ENCODE measurements at regions not wholly inside any gene's neighbourhood (a gene's known extent, or its start where the extent isn't known, plus 50 kb on each side); places are given as distances from the start of the nearest gene placed in this dataset.

DNA sequence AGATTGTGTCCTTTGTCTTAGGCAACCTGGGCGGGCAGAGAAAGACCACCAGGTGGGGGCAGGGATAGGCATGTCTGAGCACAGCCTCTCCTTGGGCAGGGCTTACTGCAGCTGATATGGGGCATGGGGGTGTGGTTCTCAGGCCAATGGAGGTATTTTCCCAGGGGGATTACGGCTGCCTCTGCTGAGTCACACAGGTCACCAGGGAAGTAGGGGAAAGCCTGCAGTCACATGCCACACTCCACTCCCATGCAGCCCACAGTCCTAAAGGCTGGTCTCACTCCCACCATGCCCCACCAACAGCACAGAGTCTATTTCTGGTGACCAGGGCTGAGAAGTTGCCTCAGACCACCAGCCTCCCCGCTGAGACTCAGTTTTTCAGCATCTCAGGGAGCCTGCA lies 466.4 kb downstream of the DIPK2A start:
- DNase-seq (ENCODE audit: extremely low spot score) = no peak
- TF ChIP-seq FOXK2 (IDR thresholded peaks at IDR 0.05) = no peak
- TF ChIP-seq TARDBP (IDR thresholded peaks at IDR 0.05) = no peak
- no peak for TF ChIP-seq ARNT (IDR thresholded peaks at IDR 0.05)
- TF ChIP-seq BHLHE40 (IDR thresholded peaks at IDR 0.05; ENCODE audit: borderline replicate concordance) = no peak
- TF ChIP-seq FOXM1 (IDR thresholded peaks at IDR 0.05; ENCODE audit: borderline replicate concordance) = no peak
- no peak for TF ChIP-seq ZNF384 (IDR thresholded peaks at IDR 0.05)
- TF ChIP-seq LEF1 (IDR thresholded peaks at IDR 0.05; ENCODE audit: borderline replicate concordance) = no peak
- TF ChIP-seq SUZ12 (IDR thresholded peaks at IDR 0.05) = no peak
- no peak for TF ChIP-seq HDGF (IDR thresholded peaks at IDR 0.05; ENCODE audit: borderline replicate concordance)
- POLR2A ChIA-PET = no interaction called here
- CTCF ChIA-PET = no interaction called here

DNA sequence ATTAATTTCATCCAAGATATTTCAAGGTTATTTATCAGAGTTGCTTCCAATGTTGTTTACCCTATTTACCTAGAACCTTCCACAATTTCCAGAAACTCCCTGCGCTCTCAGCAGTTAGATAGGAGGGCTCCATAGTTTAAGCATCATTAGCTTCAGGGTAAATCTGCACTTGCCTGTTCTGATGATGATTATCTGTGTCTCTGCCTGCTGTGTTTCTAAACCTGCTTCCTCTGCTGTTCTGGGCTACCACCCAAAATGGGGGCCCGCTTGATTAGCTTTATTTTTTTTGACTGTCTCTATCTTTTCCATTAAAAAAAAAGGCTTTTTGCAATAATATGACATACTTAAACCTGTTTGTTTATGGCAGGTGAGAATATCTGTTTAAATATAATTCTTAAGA lies 472.4 kb downstream of the DIPK2A start:
- ChIA-PET POLR2A (no interaction called here), CTCF (no interaction called here)
- TF ChIP-seq HDGF (IDR thresholded peaks at IDR 0.05; ENCODE audit: borderline replicate concordance) (no peak), LEF1 (IDR thresholded peaks at IDR 0.05; ENCODE audit: borderline replicate concordance) (no peak), FOXM1 (IDR thresholded peaks at IDR 0.05; ENCODE audit: borderline replicate concordance) (no peak), ELF4 (IDR thresholded peaks at IDR 0.05) (no peak), SUZ12 (IDR thresholded peaks at IDR 0.05) (no peak), FOXA1 (IDR thresholded peaks at IDR 0.05) (no peak), CTBP1 (IDR thresholded peaks at IDR 0.05; ENCODE audit: borderline replicate concordance) (no peak), ARNT (IDR thresholded peaks at IDR 0.05) (no peak), ZNF384 (IDR thresholded peaks at IDR 0.05) (no peak), BHLHE40 (IDR thresholded peaks at IDR 0.05; ENCODE audit: borderline replicate concordance) (no peak), L3MBTL2 (conservative IDR thresholded peaks at IDR 0.05) (no peak), FOXK2 (IDR thresholded peaks at IDR 0.05) (no peak), SP1 (IDR thresholded peaks at IDR 0.05) (no peak), NFRKB (IDR thresholded peaks at IDR 0.05) (no peak), TARDBP (IDR thresholded peaks at IDR 0.05) (no peak)
- TF ChIP-seq, protein P1, sequence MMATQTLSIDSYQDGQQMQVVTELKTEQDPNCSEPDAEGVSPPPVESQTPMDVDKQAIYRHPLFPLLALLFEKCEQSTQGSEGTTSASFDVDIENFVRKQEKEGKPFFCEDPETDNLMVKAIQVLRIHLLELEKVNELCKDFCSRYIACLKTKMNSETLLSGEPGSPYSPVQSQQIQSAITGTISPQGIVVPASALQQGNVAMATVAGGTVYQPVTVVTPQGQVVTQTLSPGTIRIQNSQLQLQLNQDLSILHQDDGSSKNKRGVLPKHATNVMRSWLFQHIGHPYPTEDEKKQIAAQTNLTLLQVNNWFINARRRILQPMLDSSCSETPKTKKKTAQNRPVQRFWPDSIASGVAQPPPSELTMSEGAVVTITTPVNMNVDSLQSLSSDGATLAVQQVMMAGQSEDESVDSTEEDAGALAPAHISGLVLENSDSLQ (IDR thresholded peaks at IDR 0.05) = no peak
- no peak for DNase-seq (ENCODE audit: extremely low spot score)

DNA sequence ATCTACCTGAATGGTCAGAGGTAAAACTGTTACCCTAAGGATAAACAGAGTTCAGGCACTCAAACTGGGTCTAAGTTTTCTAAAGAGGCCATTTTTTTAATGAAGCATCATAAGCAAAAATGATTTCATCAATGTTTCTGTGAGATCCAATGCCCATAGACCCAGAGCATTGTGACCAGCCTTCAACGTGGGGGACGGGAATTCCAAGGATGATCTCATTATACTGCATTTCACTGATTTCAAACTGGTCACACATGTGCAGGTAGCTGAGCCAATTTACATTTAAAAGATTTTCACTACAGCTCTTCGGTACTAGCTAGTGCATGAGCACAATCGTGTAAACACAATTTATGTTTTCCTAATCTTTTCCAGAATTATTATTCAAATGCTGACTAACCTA lies 472.9 kb downstream of the DIPK2A start:
- CTCF ChIA-PET = no interaction called here
- POLR2A ChIA-PET = no interaction called here
- TF ChIP-seq CTBP1 (IDR thresholded peaks at IDR 0.05; ENCODE audit: borderline replicate concordance) (no peak), NFRKB (IDR thresholded peaks at IDR 0.05) (no peak), TARDBP (IDR thresholded peaks at IDR 0.05) (no peak), ZNF384 (IDR thresholded peaks at IDR 0.05) (no peak), LEF1 (IDR thresholded peaks at IDR 0.05; ENCODE audit: borderline replicate concordance) (no peak), FOXA1 (IDR thresholded peaks at IDR 0.05) (no peak), FOXM1 (IDR thresholded peaks at IDR 0.05; ENCODE audit: borderline replicate concordance) (no peak), BHLHE40 (IDR thresholded peaks at IDR 0.05; ENCODE audit: borderline replicate concordance) (no peak), L3MBTL2 (conservative IDR thresholded peaks at IDR 0.05) (no peak), FOXK2 (IDR thresholded peaks at IDR 0.05) (no peak)
- DNase-seq (ENCODE audit: extremely low spot score) = no peak

DNA sequence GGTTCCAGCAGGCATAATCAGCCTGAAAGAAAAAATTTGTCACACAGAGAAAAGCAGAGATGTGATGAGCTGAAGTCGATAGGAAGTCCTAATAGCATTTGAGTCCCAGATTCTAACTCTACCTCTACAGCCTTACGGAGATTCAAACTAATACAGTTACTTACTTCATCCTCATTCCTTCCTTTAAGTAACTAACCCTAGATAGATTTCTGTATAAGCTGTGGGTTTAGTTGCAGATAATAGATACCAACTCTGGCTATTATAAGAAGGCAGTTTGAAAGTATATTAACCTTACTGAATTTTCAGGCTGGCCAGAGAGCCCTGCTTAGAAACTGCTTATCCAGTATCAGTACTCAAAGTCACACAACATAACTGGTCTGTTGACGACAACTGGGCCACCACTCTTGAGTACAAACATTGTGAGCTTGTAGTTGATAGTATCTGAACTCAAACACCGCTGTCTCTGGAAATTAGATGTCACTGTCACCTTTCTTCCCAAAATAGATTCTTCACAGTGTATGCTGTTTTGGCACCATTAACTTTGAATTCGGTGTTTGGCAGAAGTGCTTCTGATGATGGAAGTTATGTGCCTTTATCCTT lies 484.3 kb downstream of the DIPK2A start:
- no peak for DNase-seq (ENCODE audit: extremely low spot score)
- ChIA-PET POLR2A (no interaction called here), CTCF (no interaction called here)
- TF ChIP-seq, protein P1 (IDR thresholded peaks at IDR 0.05) = no peak
- TF ChIP-seq FOXM1 (IDR thresholded peaks at IDR 0.05; ENCODE audit: borderline replicate concordance) (no peak), FOXK2 (IDR thresholded peaks at IDR 0.05) (no peak), ARNT (IDR thresholded peaks at IDR 0.05) (no peak)

DNA sequence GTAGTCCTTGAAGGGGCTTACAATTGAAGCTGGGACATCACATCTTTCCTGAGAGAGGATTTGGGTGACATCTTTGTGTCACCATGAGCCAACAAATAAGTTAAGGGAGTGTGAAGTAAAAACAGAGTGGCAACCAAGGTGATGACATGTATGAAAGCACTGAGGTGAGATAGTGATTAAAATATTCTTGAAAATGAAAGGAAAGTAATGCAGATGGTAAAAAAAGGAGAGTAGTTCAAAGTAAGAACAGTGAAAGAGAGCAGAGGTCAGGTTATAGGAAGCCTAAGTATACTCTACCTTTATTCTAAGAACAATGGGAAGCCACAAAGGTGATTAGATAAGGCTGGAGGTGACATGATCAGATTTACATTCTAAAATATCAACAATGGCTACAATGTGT lies 486.1 kb downstream of the DIPK2A start:
- POLR2A ChIA-PET = no interaction called here
- TF ChIP-seq L3MBTL2 (conservative IDR thresholded peaks at IDR 0.05) = no peak
- TF ChIP-seq SUZ12 (IDR thresholded peaks at IDR 0.05) = no peak
- no peak for TF ChIP-seq ZNF384 (IDR thresholded peaks at IDR 0.05)
- no peak for TF ChIP-seq LEF1 (IDR thresholded peaks at IDR 0.05; ENCODE audit: borderline replicate concordance)
- no peak for TF ChIP-seq CTBP1 (IDR thresholded peaks at IDR 0.05; ENCODE audit: borderline replicate concordance)
- TF ChIP-seq FOXK2 (IDR thresholded peaks at IDR 0.05) = no peak
- TF ChIP-seq, protein P1 (IDR thresholded peaks at IDR 0.05) = no peak
- DNase-seq (ENCODE audit: extremely low spot score) = no peak
- CTCF ChIA-PET = no interaction called here

DNA sequence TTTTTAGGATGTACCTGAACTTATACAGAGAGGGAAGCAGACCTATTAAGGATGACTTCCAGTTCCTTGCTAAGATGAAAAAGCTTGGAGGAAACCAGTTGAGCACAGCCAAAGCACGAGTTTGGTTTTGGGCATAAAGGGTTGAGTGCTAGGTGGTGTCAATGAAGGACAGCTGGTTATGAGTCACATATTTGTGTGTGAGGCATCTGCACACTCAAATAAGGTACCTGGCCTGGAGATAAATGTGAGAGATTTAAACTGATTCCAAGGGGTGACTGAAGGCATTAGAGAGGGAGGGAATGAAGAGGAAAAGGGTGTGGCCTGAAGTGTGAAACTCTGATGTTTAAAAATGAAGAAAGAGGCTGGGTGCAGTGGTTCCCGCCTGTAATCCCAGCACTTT lies 486.7 kb downstream of the DIPK2A start:
- ChIA-PET POLR2A (no interaction called here), CTCF (no interaction called here)
- no peak for TF ChIP-seq HDGF (IDR thresholded peaks at IDR 0.05; ENCODE audit: borderline replicate concordance)
- TF ChIP-seq ARNT (IDR thresholded peaks at IDR 0.05) = no peak
- no peak for TF ChIP-seq FOXK2 (IDR thresholded peaks at IDR 0.05)
- no peak for TF ChIP-seq ELF4 (IDR thresholded peaks at IDR 0.05)
- no peak for TF ChIP-seq NFRKB (IDR thresholded peaks at IDR 0.05)
- no peak for TF ChIP-seq ZNF384 (IDR thresholded peaks at IDR 0.05)
- TF ChIP-seq FOXM1 (IDR thresholded peaks at IDR 0.05; ENCODE audit: borderline replicate concordance) = no peak
- no peak for TF ChIP-seq FOXA1 (IDR thresholded peaks at IDR 0.05)
- TF ChIP-seq TARDBP (IDR thresholded peaks at IDR 0.05) = no peak
- TF ChIP-seq CTBP1 (IDR thresholded peaks at IDR 0.05; ENCODE audit: borderline replicate concordance) = no peak
- no peak for TF ChIP-seq SP1 (IDR thresholded peaks at IDR 0.05)
- TF ChIP-seq LEF1 (IDR thresholded peaks at IDR 0.05; ENCODE audit: borderline replicate concordance) = no peak
- TF ChIP-seq BHLHE40 (IDR thresholded peaks at IDR 0.05; ENCODE audit: borderline replicate concordance) = no peak
- TF ChIP-seq L3MBTL2 (conservative IDR thresholded peaks at IDR 0.05) = no peak
- no peak for TF ChIP-seq SUZ12 (IDR thresholded peaks at IDR 0.05)
- DNase-seq (ENCODE audit: extremely low spot score) = no peak
